ENCODE measurements at regions not wholly inside any gene's neighbourhood (a gene's known extent, or its start where the extent isn't known, plus 50 kb on each side); places are given as distances from the start of the nearest gene placed in this dataset.
A peak's percentile ranks its signal among the peaks of the same experiment; 100 is the strongest.

DNA sequence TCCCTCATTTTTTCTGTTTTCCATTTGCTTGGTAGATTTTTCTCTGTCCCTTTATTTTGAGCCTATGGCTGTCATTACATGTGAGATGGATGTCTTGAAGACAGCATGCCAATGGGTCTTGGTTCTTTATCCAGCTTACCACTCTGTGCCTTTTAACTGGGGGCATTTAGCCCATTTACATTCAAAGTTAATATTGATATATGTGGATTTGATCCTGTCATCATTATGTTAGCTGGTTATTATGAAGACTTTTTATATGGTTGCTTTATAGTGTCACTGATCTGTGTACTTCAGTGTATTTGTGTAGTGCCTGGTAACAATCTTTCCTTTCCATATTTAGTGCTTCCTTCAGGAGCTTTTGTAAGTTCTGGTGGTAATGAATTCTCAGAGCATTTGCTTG is 89.3 kb upstream of the UNC5B start:
- DNase-seq (ENCODE audit: low read depth) = no peak

DNA sequence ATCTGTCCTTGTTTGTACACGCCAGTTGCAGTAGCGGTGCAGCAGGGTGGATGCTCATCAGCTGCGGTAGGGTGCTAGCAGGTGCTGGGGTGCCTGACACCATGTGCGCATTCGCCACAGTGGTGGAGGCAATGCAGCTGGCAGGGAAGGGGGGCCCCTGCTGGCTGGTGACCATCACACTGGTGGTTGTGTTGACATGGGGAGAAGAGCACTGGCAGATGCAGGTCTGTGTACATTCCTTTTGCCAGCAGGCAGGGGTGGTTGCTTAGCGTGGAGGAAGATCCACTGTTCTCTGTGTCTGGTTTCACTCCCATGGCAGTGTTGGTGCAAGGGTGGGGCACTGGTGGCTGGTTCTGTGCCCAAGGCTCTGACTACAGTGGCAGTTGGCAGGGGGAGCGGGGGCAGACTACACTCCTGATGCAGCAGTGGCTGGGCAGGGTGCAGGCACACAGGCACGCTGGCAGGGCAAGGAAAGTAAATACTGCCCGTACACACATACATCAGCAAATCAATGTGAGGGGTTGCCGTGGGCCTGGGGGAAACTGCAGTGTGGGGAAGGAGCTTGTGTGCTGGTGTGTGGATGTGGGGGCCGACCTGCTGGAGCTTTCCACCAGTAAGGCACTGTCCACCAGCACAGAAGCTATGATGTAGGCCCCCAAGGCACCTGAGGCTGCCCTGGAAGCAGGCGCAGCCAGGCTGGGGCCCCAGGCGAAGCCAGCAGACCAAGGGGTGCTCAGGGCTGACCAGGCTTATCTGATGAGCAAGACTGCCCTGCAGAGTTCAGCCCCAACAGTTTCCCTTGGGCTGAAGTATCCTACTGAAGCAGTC is 87.2 kb upstream of the UNC5B start:
- DNase-seq (ENCODE audit: low read depth) = no peak

DNA sequence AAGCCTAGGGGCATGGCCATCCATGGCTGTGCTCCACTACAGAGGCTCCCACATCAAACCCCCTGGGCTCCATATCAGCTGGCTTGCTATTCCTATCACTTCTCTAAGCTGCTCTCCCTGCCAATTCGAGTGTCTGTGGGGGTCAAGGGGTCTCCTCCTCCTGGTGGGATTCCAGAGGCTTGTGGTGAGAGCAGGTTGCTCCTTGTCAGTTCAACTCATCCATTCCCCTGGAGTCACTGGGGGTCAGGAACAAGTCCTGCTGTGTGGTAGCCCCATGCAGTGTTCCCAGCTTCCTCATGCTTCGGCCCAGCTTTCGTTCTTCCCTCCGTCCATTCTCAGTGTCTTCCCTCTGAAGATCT is 86.6 kb upstream of the UNC5B start:
- DNase-seq (ENCODE audit: low read depth) = no peak

DNA sequence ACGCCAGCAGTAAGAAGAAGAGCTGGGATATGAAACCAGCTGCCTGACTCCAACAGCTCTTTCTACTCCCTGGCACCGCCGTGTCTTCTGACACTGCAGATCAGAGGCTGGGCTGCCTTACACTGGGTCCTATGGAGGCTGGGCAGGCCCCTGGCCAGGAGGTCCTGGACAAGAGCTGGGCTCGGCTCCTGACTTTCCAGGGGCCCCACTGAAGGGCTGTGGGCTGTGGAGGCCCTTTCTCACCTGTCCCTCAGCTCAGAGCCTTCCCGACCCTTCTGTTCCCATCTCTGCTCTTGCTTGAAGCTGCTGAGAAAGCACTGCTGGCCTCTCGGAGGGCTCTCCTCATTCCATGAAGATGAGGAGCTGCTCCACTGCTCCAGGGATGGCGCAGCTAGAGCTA is 85.9 kb upstream of the UNC5B start:
- no peak for DNase-seq (ENCODE audit: low read depth)

DNA sequence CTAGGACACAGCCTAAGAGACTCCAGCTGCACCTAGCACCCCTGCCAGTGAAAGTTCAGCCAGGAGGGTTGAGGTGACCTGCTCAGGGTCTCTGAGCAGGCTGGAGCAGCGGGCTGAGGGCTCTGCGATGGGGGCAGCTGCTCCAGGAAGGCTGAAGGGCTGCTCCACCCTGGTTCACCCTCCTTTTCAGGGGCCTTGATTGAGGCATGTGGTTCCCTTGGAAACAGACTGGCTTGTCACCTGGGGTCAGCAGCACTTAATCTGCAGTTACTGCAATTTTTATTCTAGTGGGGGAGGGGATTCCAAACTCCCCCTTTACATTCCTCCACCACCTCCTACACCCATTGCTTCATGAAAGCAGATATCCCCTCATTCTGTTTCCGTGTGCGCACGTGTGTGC is 85.3 kb upstream of the UNC5B start:
- no peak for DNase-seq (ENCODE audit: low read depth)

DNA sequence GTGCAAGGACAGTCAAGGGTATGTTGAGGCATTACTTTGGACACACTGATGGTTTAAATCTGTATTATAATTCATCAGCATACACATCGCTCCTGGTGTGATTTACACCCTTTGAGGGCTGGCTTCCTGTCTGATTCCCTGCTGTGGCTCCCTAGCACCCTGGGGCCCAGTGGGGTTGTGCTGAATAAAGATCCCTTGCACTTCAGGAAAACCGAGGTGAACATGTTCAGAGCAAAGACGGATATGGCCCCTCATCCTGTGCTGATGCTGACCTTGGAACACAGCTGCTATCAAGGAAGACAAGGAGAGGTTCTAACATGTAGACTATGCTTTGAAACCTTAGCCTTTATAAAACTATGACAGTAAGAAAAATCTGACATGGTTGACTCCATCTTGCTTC is 84.6 kb upstream of the UNC5B start:
- DNase-seq (ENCODE audit: low read depth) = no peak

GRCh38 chr10:71128311-71128980 is 83.9 kb upstream of the UNC5B start:
- DNase-seq (ENCODE audit: low read depth) = peak; percentile 1

- DNase-seq (ENCODE audit: low read depth) = no peak
Measured at GRCh38 chr10:71131096-71131495, 81.3 kb upstream of the UNC5B start.

GRCh38 chr10:71131508-71132088 is 80.8 kb upstream of the UNC5B start:
- DNase-seq (ENCODE audit: low read depth) = no peak

DNA sequence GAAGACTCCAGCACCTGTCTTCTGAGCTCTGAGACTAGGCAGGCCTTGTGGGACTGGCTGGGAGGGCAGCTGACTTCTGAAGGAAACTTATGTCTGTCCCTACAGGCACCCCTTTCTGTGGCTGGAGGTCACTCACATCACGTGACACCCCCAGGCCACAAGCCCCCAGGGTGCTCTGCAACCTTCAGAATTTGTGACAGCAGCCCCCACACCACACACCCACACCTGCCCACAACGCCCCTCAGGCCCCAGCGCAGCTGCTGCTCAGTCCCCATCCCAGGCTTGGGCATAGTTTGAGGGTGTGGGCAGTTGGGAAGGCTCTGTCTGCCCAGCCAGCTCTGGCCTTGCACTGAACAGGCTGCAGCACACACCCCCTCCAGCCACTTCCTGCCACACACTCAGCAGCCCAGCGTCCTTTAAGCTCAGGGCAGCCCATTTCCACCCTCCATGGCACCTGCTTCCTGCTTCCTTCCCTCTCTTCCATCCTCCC is 80.0 kb upstream of the UNC5B start:
- DNase-seq (ENCODE audit: low read depth) = no peak

- DNase-seq (ENCODE audit: low read depth) = no peak
Measured at GRCh38 chr10:71133710-71134686, 78.4 kb upstream of the UNC5B start.

GRCh38 chr10:71134732-71135211 is 77.6 kb upstream of the UNC5B start:
- no peak for DNase-seq (ENCODE audit: low read depth)

DNA sequence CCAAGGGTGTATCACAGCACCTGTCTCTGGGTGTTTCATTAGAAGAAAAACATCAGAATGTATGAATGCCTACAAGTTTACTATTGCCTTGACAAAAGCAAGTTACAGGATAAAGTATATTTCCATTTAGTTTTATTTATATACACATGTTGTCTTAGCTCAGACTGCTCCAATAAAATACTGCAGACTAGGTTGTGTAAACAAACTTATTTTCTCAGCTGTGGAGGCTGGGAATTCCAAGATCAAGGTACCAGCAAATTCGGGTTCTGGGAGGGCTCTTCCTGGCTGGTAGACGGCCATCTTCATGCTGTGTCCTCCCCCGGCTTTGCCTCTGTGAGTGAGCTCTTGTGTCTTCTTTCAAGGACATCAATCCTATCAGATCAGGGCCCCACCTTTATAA is 77.1 kb upstream of the UNC5B start:
- DNase-seq (ENCODE audit: low read depth) = no peak

DNA sequence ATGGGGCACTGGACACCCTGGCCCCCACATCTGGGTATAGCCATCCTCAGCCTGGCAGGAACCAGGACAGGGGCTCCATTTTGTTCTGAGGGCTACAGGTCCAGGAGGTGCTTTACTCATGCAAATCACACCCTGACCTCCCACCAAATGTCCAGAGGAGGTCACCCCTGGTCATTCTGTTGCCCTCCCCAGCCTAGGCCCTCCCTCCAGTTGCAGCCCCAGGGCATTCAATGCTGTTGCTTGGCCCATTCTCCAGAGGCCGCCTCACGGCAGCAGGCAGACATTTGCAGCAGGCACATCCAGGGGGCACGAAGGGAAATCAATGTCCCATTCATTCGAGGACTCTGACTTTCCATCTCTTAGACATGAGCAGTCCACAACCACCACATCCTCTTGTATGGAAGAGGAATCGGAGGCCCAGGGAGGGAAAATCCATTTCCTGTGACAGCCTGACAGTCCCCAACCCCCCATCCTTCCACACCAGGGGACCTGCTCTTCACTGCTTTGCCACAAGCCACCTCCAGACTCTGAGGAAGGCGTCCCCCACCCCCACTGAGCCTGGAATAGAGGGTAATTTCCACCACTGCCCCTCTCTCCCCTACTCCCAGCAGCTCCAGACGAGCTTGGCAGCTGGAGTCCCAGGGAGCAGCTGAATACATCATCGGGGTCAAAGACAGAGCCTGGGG is 76.2 kb upstream of the UNC5B start:
- no peak for DNase-seq (ENCODE audit: low read depth)

DNA sequence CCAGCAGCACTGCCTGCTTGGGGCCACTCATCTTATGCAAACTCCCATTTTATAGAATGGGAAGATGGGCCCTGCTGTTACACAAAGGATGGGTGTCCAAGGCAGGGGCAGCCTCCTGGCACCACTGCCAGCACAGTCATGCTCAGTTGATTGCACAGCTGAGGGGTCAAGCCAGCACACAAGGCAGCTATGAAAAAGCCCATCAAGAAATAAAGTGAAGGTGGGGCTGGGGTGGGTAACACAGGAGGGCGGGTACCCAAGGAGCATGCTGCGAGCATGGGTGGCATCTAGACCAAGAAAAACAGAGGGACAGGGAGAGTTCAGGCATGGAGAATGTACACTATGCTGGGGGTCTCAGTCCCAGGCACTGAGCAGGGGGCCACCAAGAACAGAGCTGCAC is 74.7 kb upstream of the UNC5B start:
- no peak for DNase-seq (ENCODE audit: low read depth)

- no peak for DNase-seq (ENCODE audit: low read depth)
Measured at GRCh38 chr10:71138166-71138830, 74.1 kb upstream of the UNC5B start.

- DNase-seq (ENCODE audit: low read depth) = no peak
Measured at GRCh38 chr10:71141528-71141927, 70.8 kb upstream of the UNC5B start.

DNA sequence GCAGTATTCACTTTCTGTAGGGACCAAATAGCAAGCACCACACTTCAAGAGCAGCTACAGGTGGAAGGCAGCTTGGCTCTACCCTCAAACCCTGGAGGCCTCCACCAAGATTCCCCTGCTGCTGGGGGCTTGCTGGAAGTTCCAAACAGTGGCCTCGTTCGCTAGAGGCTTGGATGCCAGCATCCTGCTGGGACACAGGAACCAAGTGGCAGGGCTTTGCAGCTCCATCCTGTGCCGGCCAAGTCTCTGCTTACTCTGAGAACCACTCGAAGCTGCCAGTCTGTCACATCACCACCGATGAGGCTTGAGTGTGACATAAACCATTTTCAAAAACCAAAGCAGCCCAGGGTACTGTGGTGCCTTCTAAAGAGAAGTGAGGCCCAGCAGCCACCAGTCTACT is 69.2 kb upstream of the UNC5B start:
- DNase-seq (ENCODE audit: low read depth) = no peak

DNA sequence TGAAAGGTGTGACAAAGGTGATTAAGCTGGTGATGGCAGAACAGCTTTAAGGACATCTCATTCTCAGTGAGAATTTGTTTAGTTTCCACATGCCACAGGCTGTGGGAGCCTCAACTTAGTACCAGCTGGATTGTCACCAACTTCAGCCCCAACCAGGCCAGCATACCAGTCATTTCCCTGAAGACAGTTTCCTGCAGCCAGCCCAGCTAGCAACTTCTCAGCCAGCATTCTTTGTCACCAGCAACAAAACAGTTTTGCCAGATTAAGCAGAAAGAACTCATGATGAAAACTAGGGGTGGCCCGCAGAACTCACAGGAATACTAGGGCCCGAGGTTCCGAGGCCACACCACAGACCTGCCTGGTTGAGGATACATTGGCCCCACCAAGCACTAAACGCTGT is 68.8 kb upstream of the UNC5B start:
- no peak for DNase-seq (ENCODE audit: low read depth)

DNA sequence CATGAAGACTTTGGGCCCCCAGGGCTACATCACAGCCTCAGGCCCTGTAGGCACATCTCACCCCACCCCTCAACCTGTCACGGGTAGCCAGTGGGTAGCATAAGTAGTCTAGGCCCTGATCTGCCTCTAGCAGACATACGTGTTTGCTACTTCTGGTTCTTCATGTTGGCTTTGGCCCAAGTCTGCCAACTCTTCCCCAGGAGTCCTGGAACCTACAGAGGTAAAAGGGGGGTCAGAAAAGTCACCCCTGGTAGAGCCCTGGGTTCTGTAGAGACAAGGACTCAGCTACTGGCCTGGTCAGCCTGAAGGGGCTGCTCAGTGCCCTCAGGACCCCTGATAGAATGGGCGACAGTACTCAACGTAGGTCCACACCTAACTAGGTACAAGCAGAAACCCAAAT is 67.5 kb upstream of the UNC5B start:
- no peak for DNase-seq (ENCODE audit: low read depth)
